Activated T-cell treated with anti-CD3 and anti-CD28 coated beads for 1 hour (primary cell): ENCODE measurements at regions not wholly inside any gene's neighbourhood (a gene's known extent, or its start where the extent isn't known, plus 50 kb on each side); places are given as distances from the start of the nearest gene placed in this dataset.
"Not testable (repeated sequence)": the region's sequence is repeated elsewhere in the genome, so short reads cannot be mapped to it uniquely, and the experiment has no call there.

Source experiments
- DNase-seq: peaks from one replicate; pipeline ENCODE4 v3.0.0-alpha.2; 2020; ENCODE audit warnings: low read depth

DNA sequence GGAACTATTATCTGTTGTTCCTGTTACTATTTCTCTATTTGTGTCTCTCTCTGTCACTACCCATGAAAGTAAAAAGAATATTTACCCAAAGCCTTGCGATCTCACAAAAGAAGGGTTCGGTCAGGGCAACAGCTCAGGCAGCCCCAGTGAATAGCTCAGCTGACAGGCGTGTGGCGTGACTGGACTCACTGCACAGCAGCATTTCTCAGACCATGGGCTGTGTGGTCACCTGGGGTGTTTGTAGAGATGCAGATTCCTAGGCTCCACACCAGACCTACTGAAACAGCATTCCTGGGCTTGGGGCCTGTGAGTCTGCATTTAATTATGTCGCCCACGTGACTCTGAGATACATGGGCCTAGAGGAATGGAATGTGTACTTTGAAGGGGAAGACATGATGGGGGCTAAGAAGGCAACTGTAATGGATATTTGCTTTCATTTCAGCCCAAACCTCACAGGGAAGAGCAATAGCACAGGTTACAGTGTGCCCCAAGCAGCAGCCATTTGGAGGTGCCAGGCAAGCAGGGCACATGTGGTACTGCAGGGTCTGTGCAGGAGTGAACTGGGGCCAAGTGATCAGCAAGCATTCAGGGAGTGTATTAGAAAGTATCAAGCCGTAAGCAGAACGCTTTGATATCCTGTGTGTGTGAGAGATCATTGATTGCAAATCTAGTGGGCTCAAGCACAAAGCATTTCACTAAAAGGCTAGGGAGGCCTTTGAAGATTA, 90.4 kb upstream of the RBMS1 start:
- no peak for DNase-seq

DNA sequence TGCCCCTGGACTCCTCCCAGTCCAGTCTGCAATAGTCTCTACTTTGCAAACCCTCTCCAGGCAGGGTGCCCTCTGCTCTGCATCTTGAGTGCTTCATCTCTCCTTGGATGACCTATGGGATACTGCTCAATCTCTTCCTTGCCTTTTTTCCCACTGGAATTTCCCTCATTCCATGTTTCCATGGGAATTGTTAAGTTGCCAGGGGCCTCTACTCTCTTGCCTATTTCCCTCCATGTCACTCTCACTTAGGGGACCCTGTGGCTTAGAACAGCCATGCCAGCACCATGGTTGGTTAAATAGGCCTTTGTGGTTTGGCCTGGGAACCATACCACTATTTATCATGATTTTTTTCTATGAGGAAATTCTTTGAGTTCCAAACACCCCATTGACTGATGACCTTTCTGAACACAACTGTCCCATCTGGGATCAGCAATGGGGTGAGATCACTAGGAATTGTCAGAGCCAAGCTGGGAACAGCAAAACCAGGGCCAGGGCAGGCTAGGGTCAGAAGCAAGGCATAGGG, 91.4 kb upstream of the RBMS1 start:
- DNase-seq: no peak

DNA sequence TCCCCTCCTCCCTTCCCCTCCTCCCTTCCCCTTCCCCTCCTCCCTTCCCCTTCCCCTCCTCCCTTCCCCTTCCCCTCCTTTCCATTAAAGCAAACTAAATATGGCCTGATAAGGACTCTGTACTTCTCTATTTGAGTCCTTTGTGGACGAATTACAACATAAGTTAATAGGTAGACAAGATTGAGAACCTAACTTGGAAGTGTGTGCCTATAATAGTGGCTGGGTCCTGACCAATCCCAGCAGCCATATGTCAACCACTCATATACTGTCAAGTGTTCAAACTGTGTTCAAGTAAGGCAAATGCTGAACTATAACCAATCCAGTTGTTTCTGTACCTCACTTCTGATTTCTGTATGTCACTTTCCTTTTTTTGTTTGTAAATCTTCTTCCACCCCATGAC, 97.1 kb upstream of the RBMS1 start:
- DNase-seq: no peak

DNA sequence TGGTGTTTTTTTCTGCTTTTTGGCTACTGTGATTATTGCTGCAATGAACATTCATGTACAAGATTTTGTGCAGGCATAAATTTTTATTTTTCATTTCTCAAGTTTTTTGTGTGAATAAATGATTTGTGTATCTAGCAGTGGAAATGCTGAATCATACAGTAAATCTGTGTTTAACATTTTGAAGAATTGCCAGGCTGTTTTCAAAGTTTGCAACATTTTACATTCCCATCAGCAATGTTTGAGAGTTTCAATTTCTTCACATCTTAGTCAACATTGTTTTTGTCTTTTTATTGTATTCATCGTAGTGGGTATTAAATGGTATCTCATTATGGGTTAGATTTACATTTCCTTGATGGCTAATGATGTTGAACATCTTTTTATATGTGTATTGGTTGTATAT, 98.8 kb upstream of the RBMS1 start:
- DNase-seq: no peak

DNA sequence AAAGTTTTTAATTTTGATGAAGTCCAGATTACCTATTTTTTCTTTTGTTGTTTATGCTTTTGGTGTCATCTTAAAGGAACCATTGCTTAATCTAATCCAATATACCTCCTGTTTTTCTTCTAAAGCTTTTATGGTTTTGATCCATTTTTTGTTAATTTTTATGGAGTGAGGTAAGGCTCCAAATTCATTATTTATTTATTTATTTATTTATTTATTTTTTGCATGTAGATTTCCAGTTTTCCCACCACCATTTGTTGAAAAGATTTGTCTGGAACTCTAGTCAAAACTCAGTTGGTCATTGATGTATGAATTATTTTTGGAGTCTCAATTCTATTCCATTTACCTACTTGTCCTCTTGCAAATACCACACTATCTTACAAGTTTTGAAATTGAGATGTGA, 99.4 kb upstream of the RBMS1 start:
- DNase-seq: no peak

DNA sequence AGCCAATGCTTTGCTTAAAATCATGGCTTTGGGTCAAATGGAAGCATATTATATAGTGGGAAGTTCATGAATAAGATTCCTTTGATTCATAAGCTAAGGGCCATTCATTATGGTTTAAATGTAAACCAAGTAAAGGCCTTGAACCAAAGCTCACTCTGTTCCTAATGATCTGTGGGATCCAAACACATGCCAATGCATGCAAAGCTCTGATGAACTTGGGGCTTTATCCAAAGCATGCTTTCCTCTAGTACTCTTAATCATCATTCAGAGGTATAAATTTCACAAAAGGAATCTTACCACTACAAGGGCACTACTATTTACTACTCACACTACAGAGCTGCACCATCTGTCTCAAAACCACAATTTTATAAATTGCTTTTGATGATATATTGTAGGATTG, 102.8 kb upstream of the RBMS1 start:
- DNase-seq: no peak

DNA sequence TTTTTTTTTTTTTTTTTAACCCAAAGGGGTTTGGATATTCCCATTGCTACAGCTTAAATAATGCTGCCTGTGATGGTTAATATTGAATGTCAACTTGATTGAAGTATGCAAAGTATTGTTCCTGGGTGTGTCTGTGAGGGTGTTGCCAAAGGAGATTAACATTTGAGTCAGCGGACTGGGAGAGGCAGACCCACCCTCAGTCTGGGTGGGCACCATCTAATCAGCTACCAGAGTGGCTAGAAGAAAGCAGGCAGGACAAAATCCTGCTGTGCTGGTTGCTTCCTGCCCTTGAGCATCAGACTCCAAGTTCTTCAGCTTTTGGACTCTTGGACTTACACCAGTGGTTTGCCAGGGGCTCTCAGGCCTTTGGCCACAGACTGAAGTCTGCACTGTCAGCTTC, 106.8 kb upstream of the RBMS1 start:
- DNase-seq: not testable (repeated sequence)

DNA sequence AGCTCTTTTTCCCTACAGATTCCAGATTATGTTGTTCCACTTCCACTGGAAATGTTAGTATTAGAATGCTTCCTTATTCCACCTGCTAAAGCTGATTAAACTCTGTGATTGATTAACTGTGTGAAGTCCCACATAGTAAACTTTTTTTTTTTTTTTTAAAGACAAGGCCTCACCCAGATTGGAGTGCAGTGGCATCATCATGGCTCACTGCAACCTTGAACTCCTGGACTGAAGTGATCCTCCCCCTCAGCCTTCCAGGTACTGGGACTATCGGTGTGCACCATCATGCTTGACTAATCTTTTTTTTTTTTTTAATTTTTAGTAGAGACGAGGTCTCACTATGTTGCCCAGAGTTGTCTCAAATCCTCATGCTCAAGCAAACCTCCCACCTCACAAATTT, 108.5 kb upstream of the RBMS1 start:
- DNase-seq: no peak

DNA sequence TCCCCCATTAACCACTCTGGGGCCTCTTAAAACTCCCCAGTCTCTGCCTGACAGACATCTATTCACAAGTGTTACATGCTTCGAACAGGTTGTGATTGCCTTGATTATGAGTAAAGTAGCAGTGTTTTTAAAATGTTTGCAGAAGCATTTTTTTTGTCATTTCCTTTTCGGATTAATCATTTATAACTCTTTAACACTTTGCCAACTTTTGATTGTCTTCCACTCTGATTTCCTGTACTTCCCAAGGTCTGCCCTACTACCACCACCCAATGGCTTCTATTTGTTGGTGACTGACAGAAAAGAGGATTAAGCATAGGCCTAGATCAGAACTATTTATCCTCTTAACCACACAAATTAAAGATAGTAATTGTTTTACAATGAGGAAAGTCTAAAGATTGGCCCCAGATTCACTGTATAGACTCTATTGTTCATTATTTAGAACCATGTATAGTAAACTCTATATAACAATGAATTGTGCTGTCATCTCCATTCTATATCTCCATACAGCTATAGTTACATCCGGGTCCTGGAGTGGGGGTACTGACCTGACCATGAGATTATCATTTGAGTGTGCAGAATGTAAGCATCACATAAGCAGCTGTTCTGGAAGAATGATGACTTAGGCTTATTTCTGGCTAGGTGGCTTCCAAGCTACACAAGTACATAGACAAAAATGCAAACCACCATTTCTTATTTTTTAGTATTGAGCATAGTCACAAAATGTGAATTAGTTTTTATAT, 110.3 kb upstream of the RBMS1 start:
- DNase-seq: no peak

DNA sequence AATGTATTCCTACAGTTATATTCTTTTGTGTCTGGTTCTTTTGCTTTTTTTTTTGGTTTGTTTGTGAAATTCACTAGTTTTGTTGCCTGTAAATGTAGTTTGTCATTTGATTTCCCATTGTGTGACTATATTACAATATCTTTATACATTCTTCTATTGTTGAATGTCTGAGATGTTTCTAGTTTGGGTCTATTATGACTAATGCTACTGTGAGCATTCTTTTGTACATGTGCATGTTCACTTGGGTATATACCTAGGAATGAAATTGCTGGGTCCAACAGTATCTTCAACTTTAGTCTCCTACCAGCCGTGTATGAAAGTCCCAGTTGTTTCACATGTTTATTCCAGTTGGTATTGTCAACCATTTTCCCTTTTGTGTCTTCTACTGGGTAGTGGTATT, 112.7 kb upstream of the RBMS1 start:
- no peak for DNase-seq

DNA sequence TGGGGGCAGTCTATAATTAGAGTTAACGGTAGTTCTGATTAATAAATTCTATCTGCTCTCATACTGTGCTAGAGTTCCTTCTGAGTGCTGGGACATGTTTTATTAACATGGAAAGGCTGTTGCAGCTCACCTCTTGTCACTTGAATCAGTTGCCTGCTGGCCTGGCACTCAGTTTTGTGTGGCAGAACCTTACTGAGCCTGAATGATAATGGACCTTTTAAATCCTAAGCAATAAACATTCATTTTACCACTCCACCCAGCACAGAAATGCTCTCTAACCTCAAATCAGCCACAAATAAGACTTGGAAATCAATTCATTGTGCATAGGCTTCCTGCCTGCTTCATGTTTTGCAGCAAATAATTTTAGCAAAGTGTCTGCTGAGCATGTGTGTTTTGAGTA, 115.0 kb upstream of the RBMS1 start:
- no peak for DNase-seq

DNA sequence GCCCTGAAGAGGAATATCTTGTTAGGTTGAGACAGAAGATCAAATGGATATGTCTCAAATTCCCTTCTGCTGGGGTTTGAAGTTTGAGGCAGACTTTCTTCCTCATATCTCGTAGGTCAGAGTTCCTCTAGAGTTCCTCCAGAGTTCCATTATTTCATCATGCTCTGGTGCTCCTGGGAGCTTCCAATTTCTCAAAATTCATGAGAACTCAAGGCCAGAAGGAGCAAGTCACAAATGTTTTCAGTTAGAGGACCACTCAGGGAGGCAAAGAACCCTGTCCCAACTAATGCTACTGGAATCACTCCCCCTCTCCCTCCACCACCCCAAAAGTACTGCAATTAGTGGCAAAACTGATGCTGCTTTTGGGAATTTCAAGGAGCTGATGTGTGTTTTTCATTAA, 115.7 kb upstream of the RBMS1 start:
- DNase-seq: no peak

DNA sequence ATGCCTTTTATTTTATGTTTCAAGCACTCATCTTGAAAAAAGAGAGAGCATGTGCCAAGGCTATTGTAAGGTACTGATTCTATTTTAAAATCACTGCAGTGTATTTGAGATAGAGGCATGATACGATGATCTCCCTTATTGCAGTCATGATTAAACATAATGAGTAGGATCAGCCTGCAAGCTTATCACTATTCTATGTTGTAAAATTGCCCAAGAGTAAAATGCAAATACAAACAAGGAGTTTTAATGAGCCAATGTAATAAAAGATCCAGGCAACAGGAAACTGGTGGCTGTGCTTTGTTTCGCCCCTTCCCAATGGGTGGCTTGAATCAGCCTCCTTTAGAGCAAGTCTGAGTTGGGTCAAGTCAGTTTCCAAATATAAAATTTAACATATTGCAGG, 116.4 kb upstream of the RBMS1 start:
- no peak for DNase-seq

DNA sequence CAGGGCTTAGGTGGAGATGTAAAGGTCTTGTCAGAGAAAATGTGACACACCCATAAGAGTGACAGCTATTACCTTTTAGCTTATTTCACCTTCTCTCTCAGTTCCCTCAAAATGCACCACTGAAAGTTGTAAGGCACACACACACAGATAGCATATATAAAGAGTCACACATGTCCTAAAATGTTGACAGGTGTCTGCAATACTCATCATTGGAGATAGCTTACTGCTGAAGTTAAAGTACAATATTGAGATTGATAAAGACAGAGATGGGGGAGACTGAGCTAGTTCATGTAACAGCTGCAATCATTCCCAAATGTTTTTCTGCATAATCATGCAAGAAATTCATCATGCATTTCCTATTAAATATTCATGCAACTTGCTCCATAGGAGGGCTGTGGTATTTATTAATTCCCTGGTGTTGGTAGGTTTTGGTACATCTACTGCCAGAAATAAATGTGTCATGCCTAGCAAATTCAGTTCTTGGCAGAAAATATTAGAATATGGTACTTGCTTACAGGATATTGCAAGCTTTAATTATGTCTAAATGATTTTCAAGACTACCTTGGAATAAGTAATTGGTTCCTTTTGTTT, 118.8 kb upstream of the RBMS1 start:
- no peak for DNase-seq

DNA sequence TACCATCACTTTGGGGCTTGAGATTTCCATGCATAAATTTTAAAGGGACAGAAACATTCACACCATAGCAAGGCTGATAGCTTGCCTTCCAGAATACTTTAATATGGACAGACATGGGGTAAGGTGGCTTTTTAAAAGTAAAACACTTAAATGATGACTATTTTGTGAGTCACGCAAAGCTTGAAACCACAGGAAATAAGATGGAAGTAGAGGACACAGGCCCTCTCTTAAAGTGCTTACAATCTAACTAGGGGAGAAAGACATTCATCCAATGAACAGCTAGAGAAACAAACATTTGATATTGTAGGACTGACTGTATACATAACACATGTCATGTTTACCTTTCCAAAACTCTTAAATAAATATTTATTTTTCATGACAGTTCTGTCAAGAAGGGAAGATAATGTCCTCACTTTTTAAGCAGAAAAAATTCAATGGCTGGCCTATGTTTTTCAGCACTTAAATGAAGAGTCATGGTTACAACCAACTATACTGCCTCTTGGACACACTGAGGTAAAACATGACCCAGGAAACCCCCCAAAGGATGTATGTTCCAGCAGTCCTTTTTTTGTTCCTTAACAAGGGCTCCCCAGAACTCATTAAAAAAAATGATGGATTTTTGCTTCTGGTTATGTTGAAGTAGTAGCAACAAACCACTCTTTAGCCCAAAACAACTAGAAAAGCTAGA, 120.0 kb upstream of the RBMS1 start:
- no peak for DNase-seq

DNA sequence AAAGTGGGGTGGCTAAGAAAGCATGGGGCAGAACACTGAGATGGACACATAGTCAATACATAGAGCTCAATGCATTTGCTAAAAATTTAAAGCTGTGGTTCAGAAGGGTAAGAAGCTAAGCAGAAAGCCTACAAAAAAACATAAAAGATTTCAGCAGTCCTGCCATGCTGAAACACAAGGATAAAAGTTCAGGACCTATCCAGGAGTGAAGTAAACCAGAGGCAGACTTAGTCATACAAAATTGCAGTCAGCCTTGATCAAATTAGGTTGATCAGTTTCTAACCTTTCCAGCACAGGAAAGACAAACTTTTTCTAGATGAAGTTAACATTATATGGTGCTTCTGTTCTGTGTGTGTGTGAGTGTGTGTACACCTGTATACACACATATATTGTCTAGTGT, 120.8 kb upstream of the RBMS1 start:
- no peak for DNase-seq

DNA sequence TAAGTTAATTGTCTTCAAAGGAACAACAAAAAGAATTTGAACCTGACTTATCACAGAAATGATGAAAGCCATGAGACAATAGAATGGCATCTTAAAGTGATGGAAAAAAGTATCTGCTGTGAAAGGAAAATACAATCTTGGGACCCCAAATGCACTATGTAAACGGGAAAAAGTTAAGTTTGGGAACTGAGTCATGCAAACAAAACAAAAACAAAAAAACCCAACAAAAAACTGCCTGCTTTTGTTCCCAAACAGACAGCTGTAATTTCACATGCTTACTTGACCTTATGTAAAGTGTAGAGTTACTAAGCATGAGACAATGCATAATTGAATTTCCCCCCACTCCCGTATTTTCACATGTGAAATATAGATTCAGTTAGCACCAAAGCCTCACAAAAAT, 122.1 kb upstream of the RBMS1 start:
- no peak for DNase-seq

DNA sequence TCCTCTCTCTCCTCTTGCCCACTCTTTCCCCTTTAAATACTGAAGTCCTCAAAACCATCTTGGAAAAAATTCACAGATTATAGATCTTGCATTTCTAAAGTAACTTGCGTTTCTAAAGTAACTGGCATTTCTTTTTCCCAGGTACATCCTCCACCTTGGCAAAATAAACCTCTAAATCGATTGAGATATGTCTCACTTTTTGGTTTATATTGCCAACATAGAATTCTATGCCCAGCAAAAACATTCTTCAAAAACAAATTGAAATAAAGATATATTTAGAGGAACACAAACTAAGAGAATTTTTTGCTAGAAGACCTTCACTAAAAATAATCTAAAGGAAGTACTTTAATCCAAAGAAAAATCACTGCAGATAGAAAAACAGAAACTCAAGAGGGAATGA, 122.5 kb upstream of the RBMS1 start:
- DNase-seq: no peak

DNA sequence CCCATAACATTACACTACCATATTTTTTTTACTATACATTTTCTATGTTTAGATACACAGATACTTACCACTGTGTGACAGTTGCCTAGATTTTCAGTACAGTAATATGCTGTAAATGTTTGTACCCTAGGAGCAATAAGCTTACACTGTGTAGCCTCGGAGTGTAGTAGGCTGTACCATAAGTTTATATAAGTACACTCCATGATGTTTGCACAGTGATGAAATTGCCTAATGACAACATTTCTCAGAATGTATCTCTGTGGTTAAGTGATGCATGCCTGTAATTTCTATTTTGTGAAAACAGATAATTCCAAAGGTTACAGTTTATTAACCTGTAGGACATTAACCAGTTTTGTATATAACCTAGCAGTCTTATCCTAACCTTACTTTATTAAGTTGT, 128.1 kb upstream of the RBMS1 start:
- DNase-seq: no peak

DNA sequence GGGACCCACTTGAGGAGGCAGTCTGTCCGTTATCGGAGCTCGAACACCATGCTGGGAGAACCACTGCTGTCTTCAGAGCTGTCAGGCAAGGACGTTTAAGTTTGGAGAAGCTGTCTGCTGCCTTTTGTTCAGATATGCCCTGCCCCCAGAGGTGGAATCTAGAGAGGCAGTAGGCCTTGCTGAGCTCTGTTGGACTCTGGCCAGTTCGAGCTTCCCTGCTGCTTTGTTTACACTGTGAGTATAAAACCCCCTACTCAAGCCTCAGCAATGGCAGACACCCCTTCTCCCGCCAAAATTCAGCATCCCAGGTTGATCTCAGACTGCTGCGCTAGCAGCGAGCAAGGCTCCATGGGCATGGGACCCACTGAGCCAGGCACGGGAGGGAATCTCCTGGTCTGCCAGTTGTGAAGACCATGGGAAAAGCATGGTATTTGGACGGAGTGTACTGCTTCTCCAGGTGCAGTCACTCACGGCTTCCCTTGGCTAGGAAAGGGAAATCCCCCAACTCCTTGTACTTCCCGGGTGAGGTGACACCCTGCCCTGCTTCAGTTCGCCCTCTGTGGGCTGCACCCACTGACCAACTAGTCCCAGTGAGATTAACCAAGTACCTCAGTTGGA, 134.5 kb upstream of the RBMS1 start:
- not testable (repeated sequence) for DNase-seq

DNA sequence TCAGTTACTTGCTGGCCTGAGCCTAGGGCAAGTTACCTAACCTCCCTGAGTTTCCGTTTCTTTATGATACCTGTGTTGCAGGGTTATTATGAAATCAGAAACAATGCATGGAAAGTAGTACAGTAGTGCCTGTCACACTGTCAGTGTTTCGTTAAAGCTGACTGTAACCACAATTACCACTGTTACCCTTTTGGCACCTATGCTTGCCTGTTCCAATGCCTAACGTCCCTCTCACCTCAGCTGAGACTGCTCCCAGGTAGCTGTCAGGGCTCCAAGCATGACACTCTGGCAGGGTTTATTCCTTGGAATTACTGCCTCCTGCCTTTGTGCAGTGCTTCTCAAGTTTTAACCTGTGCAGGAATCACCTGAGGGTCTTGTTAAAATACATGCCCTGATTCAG, 135.2 kb upstream of the RBMS1 start:
- no peak for DNase-seq
